H1 (cell line): ENCODE measurements at regions not wholly inside any gene's neighbourhood (a gene's known extent, or its start where the extent isn't known, plus 50 kb on each side); places are given as distances from the start of the nearest gene placed in this dataset.

Source experiments
- ATF2 ChIP-seq: IDR thresholded peaks from 2 replicates; pipeline ENCODE4 v1.6.1; 2012; ENCODE audit warnings: low read length, inconsistent platforms
- CTCF ChIP-seq, 3 experiments: IDR thresholded peaks; 1 replicate in 2 of 3; 2 replicates in 1 of 3; pipeline versions ENCODE4 v1.5.1 to v1.6.1; 2011; ENCODE audit warnings: low read length in 3 of 3, mild to moderate bottlenecking in 3 of 3, inconsistent platforms in 2 of 3, low read depth in 1 of 3, moderate library complexity in 1 of 3; ENCODE audit not compliant: insufficient read depth in 1 of 3; ENCODE audit errors: control extremely low read depth in 1 of 3
- MAX ChIP-seq: IDR thresholded peaks from 2 replicates; pipeline ENCODE4 v1.6.1; 2012; ENCODE audit warnings: inconsistent platforms
- POLR2A ChIP-seq, 2 experiments: IDR thresholded peaks; 1 replicate in 1 of 2; 2 replicates in 1 of 2; pipeline ENCODE4 v1.6.1; 2011; ENCODE audit warnings: low read depth in 2 of 2, low read length in 2 of 2, mild to moderate bottlenecking in 2 of 2; ENCODE audit errors: control extremely low read depth in 1 of 2
- RAD21 ChIP-seq, 2 experiments: IDR thresholded peaks in 1 of 2; conservative IDR thresholded peaks in 1 of 2; 2 replicates each; pipeline ENCODE4 v1.6.1; 2011; ENCODE audit warnings: low read depth in 2 of 2, low read length in 2 of 2, improper control_type of control experiment in 1 of 2, inconsistent platforms in 1 of 2, mild to moderate bottlenecking in 1 of 2, moderate library complexity in 1 of 2
- SIX5 ChIP-seq: IDR thresholded peaks from 2 replicates; pipeline ENCODE4 v1.6.1; 2011; ENCODE audit warnings: mild to moderate bottlenecking, low read depth, low read length

GRCh38 chr5:114006582-114006981 is 355.3 kb upstream of the KCNN2 start:
- TF ChIP-seq CTCF (IDR thresholded peaks at IDR 0.05; ENCODE audit: control extremely low read depth in 1 of 3, insufficient read depth in 1 of 3, low read depth in 1 of 3, low read length in 3 of 3) (no peak), MAX (no peak), POLR2A (IDR thresholded peaks at IDR 0.05; ENCODE audit: control extremely low read depth in 1 of 2, low read depth in 2 of 2, low read length in 2 of 2) (no peak), RAD21 (IDR thresholded peaks at IDR 0.05 in 1 of 2, conservative IDR thresholded peaks at IDR 0.05 in 1 of 2; ENCODE audit: low read depth in 2 of 2, low read length in 2 of 2) (no peak), SIX5 (no peak), ATF2 (no peak)
